Posterior cingulate gyrus (tissue), 11 donors: ENCODE measurements at regions not wholly inside any gene's neighbourhood (a gene's known extent, or its start where the extent isn't known, plus 50 kb on each side); places are given as distances from the start of the nearest gene placed in this dataset.

ENCODE experiments used
- DNase-seq, 10 donors: peaks; one replicate each; pipeline versions ENCODE4 v3.0.0 to v3.0.0-alpha.2; 2020 to 2021; ENCODE audit warnings: mixed read lengths in 3 of 10
- intact Hi-C: fragments of 100-400 bp; cut with DNase I; formaldehyde crosslinking; loops from one replicate; pipeline ENCODE4 v1.15.1; 2023

DNA sequence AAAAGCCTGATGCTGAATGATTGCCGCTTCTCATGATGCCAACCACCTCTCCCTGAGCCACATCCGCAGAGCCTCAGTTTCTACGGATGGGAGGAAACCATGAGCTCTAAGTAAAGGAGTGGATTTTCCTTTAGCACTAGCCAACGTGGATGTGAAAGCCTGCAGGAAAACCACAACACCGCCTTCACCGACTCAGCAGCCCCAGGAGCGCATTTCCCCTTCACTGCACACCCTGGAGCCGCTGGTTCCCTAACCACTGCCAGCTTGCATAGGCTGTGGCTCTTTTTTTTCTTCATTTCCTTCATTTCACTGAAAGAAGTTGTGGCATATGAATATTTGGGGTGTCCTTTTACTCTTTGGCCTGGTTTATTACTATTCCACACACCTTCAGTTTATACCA, 50.5 kb upstream of the SSTR4 start:
- intact Hi-C loops = no loop called here
- no peak for DNase-seq

DNA sequence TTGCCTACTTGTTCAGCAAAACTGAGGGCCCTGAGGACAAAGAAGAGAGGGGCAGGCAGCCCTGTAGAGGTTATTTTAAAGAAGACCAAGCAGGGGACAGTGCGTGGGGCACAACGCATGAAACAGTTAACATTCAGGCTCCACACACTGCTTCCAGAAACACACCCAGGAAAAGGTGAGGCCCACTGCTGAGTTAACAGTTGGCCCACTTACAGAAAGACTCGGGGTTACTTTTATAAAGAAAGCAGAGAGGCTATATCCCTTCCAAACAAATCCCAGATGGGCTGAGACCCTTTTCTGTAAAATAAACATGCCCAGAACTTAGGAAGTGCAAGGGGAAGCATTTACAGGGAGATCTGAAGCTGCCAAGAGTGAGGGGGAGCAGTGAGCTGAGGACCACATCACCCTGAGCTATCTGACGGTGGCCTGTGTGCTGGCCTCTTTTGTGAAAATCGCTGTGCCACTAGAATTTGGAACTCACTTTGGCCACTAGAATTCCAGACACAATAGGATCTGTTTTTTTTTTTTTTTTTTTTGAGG, 49.8 kb upstream of the SSTR4 start:
- intact Hi-C loops = no loop called here
- no peak for DNase-seq
